HCT116 (cell line): ENCODE measurements at regions not wholly inside any gene's neighbourhood (a gene's known extent, or its start where the extent isn't known, plus 50 kb on each side); places are given as distances from the start of the nearest gene placed in this dataset.

Experiments used
- ATAC-seq: fragments of 200-7000 bp; cut with Tn5 transposase; 2 replicates; pipeline ENCODE4 v1.9.1; 2020; ENCODE audit warnings: mild to moderate bottlenecking, moderate library complexity
- BruUV-seq: library from RNA; stranded (reverse); fragments of 400-500 nt; replicated peaks from 2 replicates; lab custom pipeline; 2021; lab: Mats Ljungman, UMichigan
- CTCF ChIA-PET: fragments of 300-600 bp; sonication (Branson Sonifier 250); formaldehyde crosslinking; loops from one replicate; lab custom pipeline; 2021; ENCODE audit warnings: antibody characterized with exemption; lab: Charles Lee
- POLR2A ChIA-PET: fragments of 300-600, 350-600 bp; sonication (Branson Sonifier 250); formaldehyde crosslinking; loops from one replicate; lab custom pipeline; 2021; ENCODE audit warnings: antibody characterized with exemption; lab: Charles Lee
- RAD21 ChIA-PET, 2 experiments: fragments of 300-600 bp; sonication (Branson Sonifier 250); formaldehyde crosslinking; loops; one replicate each; lab custom pipeline; 2023; ENCODE audit warnings: low total read pairs in 2 of 2; ENCODE audit not compliant: uncharacterized antibody in 2 of 2, unreplicated experiment in 2 of 2, low non-redundant PET in 1 of 2; lab: Charles Lee
- DNase-seq: peaks from one replicate; pipeline ENCODE4 v3.0.0-alpha.2; 2010; ENCODE audit warnings: low read depth, low spot score
- H2AFZ ChIP-seq: fragments of 200-600 bp; shearing (Covaris generic), sonication (generic); 2 replicates; pipeline ENCODE4 v1.6.1; 2017; ENCODE audit warnings: low read depth, mixed run types, mixed read lengths, antibody characterized with exemption, low read length; ENCODE audit not compliant: poor library complexity, severe bottlenecking
- H3K27ac ChIP-seq: 2 replicates; pipeline ENCODE4 v1.5.1; 2012; ENCODE audit warnings: low read depth, low read length
- H3K27me3 ChIP-seq: fragments of 200-600 bp; sonication (generic); 2 replicates; pipeline ENCODE4 v1.6.1; 2016; ENCODE audit warnings: mixed run types, low read length, mixed read lengths; ENCODE audit not compliant: insufficient read depth
- H3K36me3 ChIP-seq, 2 experiments: fragments of 200-500 bp in 1 of 2; fragments of 200-600 bp in 1 of 2; sonication (Bioruptor generic) in 1 of 2; sonication (generic) in 1 of 2; 2 replicates each; pipeline versions ENCODE4 v1.5.1 to v1.6.1; 2014 to 2016; ENCODE audit warnings: low read length in 2 of 2, inconsistent platforms in 1 of 2, mixed read lengths in 1 of 2, mixed run types in 1 of 2; ENCODE audit not compliant: insufficient read depth in 2 of 2, control insufficient read depth in 1 of 2
- H3K4me1 ChIP-seq, 2 experiments: fragments of 200-600 bp in 1 of 2; sonication (generic) in 1 of 2; 2 replicates each; pipeline versions ENCODE4 v1.5.1 to v1.6.1; 2012 to 2017; ENCODE audit warnings: low read length in 2 of 2, inconsistent platforms in 1 of 2, mild to moderate bottlenecking in 1 of 2, mixed read lengths in 1 of 2, mixed run types in 1 of 2, moderate library complexity in 1 of 2; ENCODE audit not compliant: insufficient read depth in 2 of 2, control insufficient read depth in 1 of 2
- H3K4me2 ChIP-seq: fragments of 200-600 bp; sonication (generic); 2 replicates; pipeline ENCODE4 v1.6.1; 2017; ENCODE audit warnings: mixed run types, low read length, mixed read lengths
- H3K4me3 ChIP-seq, 2 experiments: fragments of 200-600 bp in 1 of 2; sonication (generic) in 1 of 2; replicated peaks in 1 of 2; 2 replicates each; pipeline ENCODE4 v1.5.1; 2011 to 2016; ENCODE audit warnings: low read length in 2 of 2, control low read depth in 1 of 2, low read depth in 1 of 2, mild to moderate bottlenecking in 1 of 2, mixed read lengths in 1 of 2, mixed run types in 1 of 2
- H3K79me2 ChIP-seq: fragments of 200-600 bp; sonication (generic); 2 replicates; pipeline ENCODE4 v1.6.1; 2017; ENCODE audit warnings: mild to moderate bottlenecking, mixed run types, low read length, moderate library complexity, mixed read lengths; ENCODE audit not compliant: insufficient read depth
- H3K9ac ChIP-seq: fragments of 200-600 bp; sonication (generic); 2 replicates; pipeline ENCODE4 v1.6.1; 2016; ENCODE audit warnings: low read length, mixed read lengths
- H3K9me2 ChIP-seq: fragments of 200-600 bp; sonication (generic), shearing (Covaris generic); 2 replicates; pipeline ENCODE4 v1.6.1; 2017; ENCODE audit warnings: mixed run types, mild to moderate bottlenecking, moderate library complexity; ENCODE audit not compliant: insufficient read depth
- H3K9me3 ChIP-seq, 2 experiments: fragments of 200-500 bp in 1 of 2; fragments of 200-600 bp in 1 of 2; sonication (Bioruptor generic) in 1 of 2; sonication (generic) in 1 of 2; 2 replicates each; pipeline ENCODE4 v1.6.1; 2014 to 2017; ENCODE audit warnings: low read length in 2 of 2, mixed read lengths in 2 of 2, inconsistent platforms in 1 of 2, low read depth in 1 of 2, mild to moderate bottlenecking in 1 of 2, mixed run types in 1 of 2, moderate library complexity in 1 of 2; ENCODE audit not compliant: control insufficient read depth in 1 of 2, insufficient read depth in 1 of 2
- H4K20me1 ChIP-seq: fragments of 200-600 bp; sonication (generic), shearing (Covaris generic); 2 replicates; pipeline ENCODE4 v1.6.1; 2017; ENCODE audit warnings: mixed run types, mild to moderate bottlenecking, moderate library complexity; ENCODE audit not compliant: insufficient read depth
- CBX3 ChIP-seq: IDR thresholded peaks from 2 replicates; pipeline ENCODE4 v1.6.1; 2012; ENCODE audit warnings: low read depth
- EGR1 ChIP-seq: IDR thresholded peaks from 2 replicates; pipeline ENCODE4 v1.6.1; 2012; ENCODE audit warnings: low read depth
- EZH2 ChIP-seq: fragments of 200-600 bp; sonication (generic); IDR thresholded peaks from 2 replicates; pipeline ENCODE4 v1.6.1; 2017; ENCODE audit warnings: antibody characterized with exemption, mixed run types
- EZH2phosphoT487 ChIP-seq: fragments of 200-600 bp; IDR thresholded peaks from 2 replicates; pipeline ENCODE4 v1.6.1; 2018; ENCODE audit warnings: antibody characterized with exemption, borderline replicate concordance
- FOSL1 ChIP-seq: IDR thresholded peaks from 2 replicates; pipeline ENCODE4 v1.6.1; 2012; ENCODE audit warnings: low read depth
- JUND ChIP-seq: IDR thresholded peaks from 2 replicates; pipeline ENCODE4 v1.6.1; 2012
- POLR2AphosphoS5 ChIP-seq: IDR thresholded peaks from 2 replicates; pipeline ENCODE4 v1.6.1; 2011; ENCODE audit warnings: mild to moderate bottlenecking, low read depth, low read length, moderate library complexity
- RAD21 ChIP-seq: IDR thresholded peaks from 2 replicates; pipeline ENCODE4 v1.6.1; 2012; ENCODE audit warnings: low read depth, mild to moderate bottlenecking
- SIN3A ChIP-seq: IDR thresholded peaks from 2 replicates; pipeline ENCODE4 v1.6.1; 2012; ENCODE audit warnings: low read depth
- SRF ChIP-seq: IDR thresholded peaks from 2 replicates; pipeline ENCODE4 v1.6.1; 2012; ENCODE audit warnings: low read depth
- TCF7L2 ChIP-seq: IDR thresholded peaks from 2 replicates; pipeline ENCODE4 v1.7.0; 2011; ENCODE audit warnings: borderline replicate concordance, inconsistent platforms; ENCODE audit not compliant: insufficient read depth, insufficient read length; ENCODE audit errors: extremely low read depth
- ZNF274 ChIP-seq: fragments of 200-500 bp; sonication (Bioruptor generic); IDR thresholded peaks from 2 replicates; pipeline ENCODE4 v1.6.1; 2014; ENCODE audit warnings: mild to moderate bottlenecking, low read depth, low read length, inconsistent platforms
- intact Hi-C: fragments of 100-400 bp; cut with micrococcal nuclease; formaldehyde crosslinking; loops from 2 replicates; pipeline ENCODE4 v1.10.0; 2022
- TF ChIP-seq, protein P1 (sequence below): IDR thresholded peaks from 2 replicates; pipeline ENCODE4 v1.6.1; 2012
- TF ChIP-seq, protein P2 (sequence below): IDR thresholded peaks from 2 replicates; pipeline ENCODE4 v1.6.1; 2012; ENCODE audit warnings: low read depth
- TF ChIP-seq, protein P3 (sequence below): IDR thresholded peaks from 2 replicates; pipeline ENCODE4 v1.6.1; 2012
- TF ChIP-seq, protein P4 (sequence below): IDR thresholded peaks from 2 replicates; pipeline ENCODE4 v1.6.1; 2011; ENCODE audit warnings: mild to moderate bottlenecking, low read length, moderate library complexity; ENCODE audit not compliant: insufficient replicate concordance; ENCODE audit errors: extremely low read depth

DNA sequence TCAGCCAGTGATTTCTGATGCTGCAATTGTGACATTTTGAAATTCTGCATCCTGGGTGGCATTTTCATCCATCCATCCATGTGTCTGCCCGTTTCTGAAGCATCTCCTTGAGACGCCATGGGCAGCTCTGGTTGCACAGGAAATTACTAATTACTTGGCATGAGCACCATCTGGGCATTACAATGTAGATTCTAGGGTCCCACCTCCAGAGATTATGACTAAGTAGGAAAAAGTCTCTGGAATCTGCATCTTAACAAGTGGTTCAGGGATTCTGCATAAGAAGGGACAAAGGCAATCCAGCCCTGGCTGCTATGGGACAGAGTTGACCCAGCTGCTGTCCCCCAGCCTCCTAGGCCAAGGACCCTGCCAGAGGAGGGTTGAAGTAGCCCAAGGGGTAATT, 65.3 kb downstream of the CUZD1 start:
- TF ChIP-seq, protein P1, sequence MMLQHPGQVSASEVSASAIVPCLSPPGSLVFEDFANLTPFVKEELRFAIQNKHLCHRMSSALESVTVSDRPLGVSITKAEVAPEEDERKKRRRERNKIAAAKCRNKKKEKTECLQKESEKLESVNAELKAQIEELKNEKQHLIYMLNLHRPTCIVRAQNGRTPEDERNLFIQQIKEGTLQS, result no peak
- no peak for TF ChIP-seq TCF7L2
- no peak for TF ChIP-seq ZNF274
- no peak for TF ChIP-seq CBX3
- no peak for TF ChIP-seq EZH2phosphoT487
- TF ChIP-seq SRF, result no peak
- TF ChIP-seq POLR2AphosphoS5, result no peak
- Histone ChIP-seq H3K27me3 (peaks cover 80% of the 10 kb centered on the region), H3K9me2 (no peaks in the 10 kb centered on the region), H3K9me3 (no peaks in the 10 kb centered on the region), H2AFZ (no peak overlapping the region), H3K9ac (no peak overlapping the region), H3K4me1 (no peaks in the 10 kb centered on the region), H3K27ac (no peak overlapping the region), H3K4me2 (no peak overlapping the region), H3K4me3 (no peak overlapping the region), H4K20me1 (no peaks in the 10 kb centered on the region), H3K36me3 (no peaks in the 10 kb centered on the region), H3K79me2 (no peaks in the 10 kb centered on the region)
- RAD21 ChIA-PET, result no interaction called here
- CTCF ChIA-PET, result no interaction called here
- DNase-seq (no peak), ATAC-seq (no peak)
- intact Hi-C loops, result no loop called here
- POLR2A ChIA-PET, result no interaction called here
- BruUV-seq, result no TSS peak

DNA sequence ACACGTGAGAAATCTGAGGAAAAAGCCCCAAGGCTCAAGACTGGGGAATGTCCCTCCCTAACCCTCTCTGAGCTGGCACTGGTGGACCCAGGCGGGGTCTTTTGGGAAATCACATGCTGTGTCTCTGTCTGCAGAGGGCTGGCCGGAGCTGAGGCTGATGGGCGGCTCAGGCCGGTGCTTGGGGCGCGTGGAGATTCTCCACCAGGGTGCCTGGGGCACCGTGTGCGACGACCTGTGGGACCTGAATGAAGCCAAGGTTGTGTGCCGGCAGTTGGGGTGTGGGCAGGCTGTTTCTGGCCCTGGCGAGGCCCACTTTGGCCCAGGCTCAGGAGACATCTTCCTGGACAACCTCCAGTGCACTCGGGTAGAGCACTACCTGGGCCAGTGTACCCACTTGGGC, 65.7 kb downstream of the CUZD1 start:
- H3K36me3 ChIP-seq, result no peaks in the 10 kb centered on the region
- H3K9me3 ChIP-seq, result no peaks in the 10 kb centered on the region
- H3K9me2 ChIP-seq, result no peaks in the 10 kb centered on the region
- no peak overlapping the region for H2AFZ ChIP-seq
- peaks cover 80% of the 10 kb centered on the region for H3K27me3 ChIP-seq
- intact Hi-C loops, result no loop called here
- no TSS peak for BruUV-seq
- POLR2A ChIA-PET, result no interaction called here
- H3K79me2 ChIP-seq, result no peaks in the 10 kb centered on the region
- H3K4me3 ChIP-seq, result no peak overlapping the region
- ATAC-seq (no peak), DNase-seq (no peak)
- RAD21 ChIA-PET, result no interaction called here
- no peaks in the 10 kb centered on the region for H4K20me1 ChIP-seq
- no peaks in the 10 kb centered on the region for H3K4me1 ChIP-seq
- no peak overlapping the region for H3K9ac ChIP-seq
- H3K4me2 ChIP-seq, result no peak overlapping the region
- no peak overlapping the region for H3K27ac ChIP-seq
- CTCF ChIA-PET, result no interaction called here
- TF ChIP-seq, protein P2, sequence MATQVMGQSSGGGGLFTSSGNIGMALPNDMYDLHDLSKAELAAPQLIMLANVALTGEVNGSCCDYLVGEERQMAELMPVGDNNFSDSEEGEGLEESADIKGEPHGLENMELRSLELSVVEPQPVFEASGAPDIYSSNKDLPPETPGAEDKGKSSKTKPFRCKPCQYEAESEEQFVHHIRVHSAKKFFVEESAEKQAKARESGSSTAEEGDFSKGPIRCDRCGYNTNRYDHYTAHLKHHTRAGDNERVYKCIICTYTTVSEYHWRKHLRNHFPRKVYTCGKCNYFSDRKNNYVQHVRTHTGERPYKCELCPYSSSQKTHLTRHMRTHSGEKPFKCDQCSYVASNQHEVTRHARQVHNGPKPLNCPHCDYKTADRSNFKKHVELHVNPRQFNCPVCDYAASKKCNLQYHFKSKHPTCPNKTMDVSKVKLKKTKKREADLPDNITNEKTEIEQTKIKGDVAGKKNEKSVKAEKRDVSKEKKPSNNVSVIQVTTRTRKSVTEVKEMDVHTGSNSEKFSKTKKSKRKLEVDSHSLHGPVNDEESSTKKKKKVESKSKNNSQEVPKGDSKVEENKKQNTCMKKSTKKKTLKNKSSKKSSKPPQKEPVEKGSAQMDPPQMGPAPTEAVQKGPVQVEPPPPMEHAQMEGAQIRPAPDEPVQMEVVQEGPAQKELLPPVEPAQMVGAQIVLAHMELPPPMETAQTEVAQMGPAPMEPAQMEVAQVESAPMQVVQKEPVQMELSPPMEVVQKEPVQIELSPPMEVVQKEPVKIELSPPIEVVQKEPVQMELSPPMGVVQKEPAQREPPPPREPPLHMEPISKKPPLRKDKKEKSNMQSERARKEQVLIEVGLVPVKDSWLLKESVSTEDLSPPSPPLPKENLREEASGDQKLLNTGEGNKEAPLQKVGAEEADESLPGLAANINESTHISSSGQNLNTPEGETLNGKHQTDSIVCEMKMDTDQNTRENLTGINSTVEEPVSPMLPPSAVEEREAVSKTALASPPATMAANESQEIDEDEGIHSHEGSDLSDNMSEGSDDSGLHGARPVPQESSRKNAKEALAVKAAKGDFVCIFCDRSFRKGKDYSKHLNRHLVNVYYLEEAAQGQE, result no peak
- TF ChIP-seq SIN3A (no peak), FOSL1 (no peak), EZH2 (no peak), CBX3 (no peak), JUND (no peak), RAD21 (no peak), EZH2phosphoT487 (no peak), POLR2AphosphoS5 (no peak), EGR1 (no peak)
- TF ChIP-seq, protein P3, sequence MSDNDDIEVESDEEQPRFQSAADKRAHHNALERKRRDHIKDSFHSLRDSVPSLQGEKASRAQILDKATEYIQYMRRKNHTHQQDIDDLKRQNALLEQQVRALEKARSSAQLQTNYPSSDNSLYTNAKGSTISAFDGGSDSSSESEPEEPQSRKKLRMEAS, result no peak
- TF ChIP-seq, protein P4, sequence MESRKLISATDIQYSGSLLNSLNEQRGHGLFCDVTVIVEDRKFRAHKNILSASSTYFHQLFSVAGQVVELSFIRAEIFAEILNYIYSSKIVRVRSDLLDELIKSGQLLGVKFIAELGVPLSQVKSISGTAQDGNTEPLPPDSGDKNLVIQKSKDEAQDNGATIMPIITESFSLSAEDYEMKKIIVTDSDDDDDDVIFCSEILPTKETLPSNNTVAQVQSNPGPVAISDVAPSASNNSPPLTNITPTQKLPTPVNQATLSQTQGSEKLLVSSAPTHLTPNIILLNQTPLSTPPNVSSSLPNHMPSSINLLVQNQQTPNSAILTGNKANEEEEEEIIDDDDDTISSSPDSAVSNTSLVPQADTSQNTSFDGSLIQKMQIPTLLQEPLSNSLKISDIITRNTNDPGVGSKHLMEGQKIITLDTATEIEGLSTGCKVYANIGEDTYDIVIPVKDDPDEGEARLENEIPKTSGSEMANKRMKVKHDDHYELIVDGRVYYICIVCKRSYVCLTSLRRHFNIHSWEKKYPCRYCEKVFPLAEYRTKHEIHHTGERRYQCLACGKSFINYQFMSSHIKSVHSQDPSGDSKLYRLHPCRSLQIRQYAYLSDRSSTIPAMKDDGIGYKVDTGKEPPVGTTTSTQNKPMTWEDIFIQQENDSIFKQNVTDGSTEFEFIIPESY, result no peak
